Kidney (tissue), 13 donors: ENCODE measurements at regions not wholly inside any gene's neighbourhood (a gene's known extent, or its start where the extent isn't known, plus 50 kb on each side); places are given as distances from the start of the nearest gene placed in this dataset.
"Not testable (repeated sequence)": the region's sequence is repeated elsewhere in the genome, so short reads cannot be mapped to it uniquely, and the experiment has no call there.

Experiments
- DNase-seq, 5 donors: peaks; one replicate each; pipeline ENCODE4 v3.0.0-alpha.2; 2013 to 2020
- FAIRE-seq: peaks from 2 replicates; lab custom pipeline; 2012; peaks lifted over from hg19 to GRCh38; lab: Jason Lieb, UNC
- H3K27ac ChIP-seq, 2 donors: one replicate each; pipeline ENCODE4 v1.7.0; 2013; ENCODE audit warnings: low read depth in 2 of 2, low read length in 2 of 2, inconsistent platforms in 1 of 2
- H3K27me3 ChIP-seq: one replicate; pipeline ENCODE4 v1.7.1; 2013; ENCODE audit warnings: low read length, inconsistent platforms; ENCODE audit not compliant: control insufficient read depth, insufficient read depth
- H3K36me3 ChIP-seq, 3 donors: one replicate each; pipeline versions ENCODE4 v1.7.0 to v1.7.1; 2013; ENCODE audit warnings: low read length in 3 of 3, control low read depth in 1 of 3, inconsistent platforms in 1 of 3; ENCODE audit not compliant: insufficient read depth in 3 of 3, control insufficient read depth in 2 of 3
- H3K4me1 ChIP-seq, 3 donors: one replicate each; pipeline versions ENCODE4 v1.7.0 to v1.7.1; 2013; ENCODE audit warnings: low read length in 3 of 3, inconsistent platforms in 1 of 3, low read depth in 1 of 3; ENCODE audit not compliant: control insufficient read depth in 2 of 3, insufficient read depth in 2 of 3
- H3K4me3 ChIP-seq, 3 donors: one replicate each; pipeline versions ENCODE4 v1.7.0 to v1.8.1; 2013; ENCODE audit warnings: low read length in 3 of 3, control low read depth in 1 of 3, inconsistent platforms in 1 of 3
- H3K9ac ChIP-seq, 3 donors: one replicate each; pipeline versions ENCODE4 v1.7.0 to v1.7.1; 2013; ENCODE audit warnings: low read length in 3 of 3, control low read depth in 1 of 3, inconsistent platforms in 1 of 3
- H3K9me3 ChIP-seq, 3 donors: one replicate each; pipeline versions ENCODE4 v1.7.0 to v1.7.1; 2013; ENCODE audit warnings: low read length in 3 of 3, control low read depth in 1 of 3, inconsistent platforms in 1 of 3; ENCODE audit not compliant: control insufficient read depth in 2 of 3, insufficient read depth in 1 of 3
- intact Hi-C: fragments of 100-400 bp; cut with DNase I; formaldehyde crosslinking; loops from one replicate; pipeline ENCODE4 v1.11.1; 2022
- TF ChIP-seq, protein P1 (sequence below): IDR thresholded peaks from 3 replicates; pipeline ENCODE4 v1.5.1; 2012; ENCODE audit warnings: mild to moderate bottlenecking, moderate library complexity, borderline replicate concordance; ENCODE audit not compliant: insufficient read depth; ENCODE audit errors: extremely low read depth
- donor health status: control.
- donor health status: control.
- donor health status: control.
- donor health status: control.
- donor health status: control.
- donor health status: DM: yes; HTN: yes; CAD: no.
- donor health status: Normal renal cell carcinoma (clear cell type).

DNA sequence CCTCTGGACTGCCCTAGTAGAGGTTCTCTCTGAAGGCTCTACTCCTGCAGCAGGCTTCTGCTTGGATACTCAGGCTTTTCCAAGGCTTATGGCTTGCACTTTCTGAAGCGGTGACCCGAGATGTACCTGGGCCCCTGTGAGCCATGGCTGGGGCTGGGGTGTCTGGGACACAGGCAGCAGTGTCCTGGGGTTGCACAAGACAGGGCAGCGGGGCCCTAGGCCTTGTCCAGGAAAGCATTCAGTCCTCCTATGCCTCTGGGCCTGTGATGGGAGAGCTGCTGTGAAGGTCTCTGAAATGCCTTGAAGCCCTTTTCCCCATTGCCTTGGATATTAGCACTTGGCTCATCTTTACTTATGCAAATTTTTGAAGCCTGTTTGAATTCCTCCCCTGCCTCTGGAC, 192.2 kb downstream of the YTHDC2 start:
- TF ChIP-seq, protein P1, sequence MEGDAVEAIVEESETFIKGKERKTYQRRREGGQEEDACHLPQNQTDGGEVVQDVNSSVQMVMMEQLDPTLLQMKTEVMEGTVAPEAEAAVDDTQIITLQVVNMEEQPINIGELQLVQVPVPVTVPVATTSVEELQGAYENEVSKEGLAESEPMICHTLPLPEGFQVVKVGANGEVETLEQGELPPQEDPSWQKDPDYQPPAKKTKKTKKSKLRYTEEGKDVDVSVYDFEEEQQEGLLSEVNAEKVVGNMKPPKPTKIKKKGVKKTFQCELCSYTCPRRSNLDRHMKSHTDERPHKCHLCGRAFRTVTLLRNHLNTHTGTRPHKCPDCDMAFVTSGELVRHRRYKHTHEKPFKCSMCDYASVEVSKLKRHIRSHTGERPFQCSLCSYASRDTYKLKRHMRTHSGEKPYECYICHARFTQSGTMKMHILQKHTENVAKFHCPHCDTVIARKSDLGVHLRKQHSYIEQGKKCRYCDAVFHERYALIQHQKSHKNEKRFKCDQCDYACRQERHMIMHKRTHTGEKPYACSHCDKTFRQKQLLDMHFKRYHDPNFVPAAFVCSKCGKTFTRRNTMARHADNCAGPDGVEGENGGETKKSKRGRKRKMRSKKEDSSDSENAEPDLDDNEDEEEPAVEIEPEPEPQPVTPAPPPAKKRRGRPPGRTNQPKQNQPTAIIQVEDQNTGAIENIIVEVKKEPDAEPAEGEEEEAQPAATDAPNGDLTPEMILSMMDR: no peak
- H3K4me3 ChIP-seq: no peak overlapping the region
- H3K27me3 ChIP-seq: no peaks in the 10 kb centered on the region
- H3K9ac ChIP-seq: no peak overlapping the region
- H3K9me3 ChIP-seq: peaks cover 0 to 4% (median 0%) of the 10 kb centered on the region in 3 donors
- H3K4me1 ChIP-seq: no peaks in the 10 kb centered on the region
- FAIRE-seq (no peak), DNase-seq (no peak)
- intact Hi-C loops: no loop called here
- H3K27ac ChIP-seq: no peak overlapping the region
- no peaks in the 10 kb centered on the region for H3K36me3 ChIP-seq

DNA sequence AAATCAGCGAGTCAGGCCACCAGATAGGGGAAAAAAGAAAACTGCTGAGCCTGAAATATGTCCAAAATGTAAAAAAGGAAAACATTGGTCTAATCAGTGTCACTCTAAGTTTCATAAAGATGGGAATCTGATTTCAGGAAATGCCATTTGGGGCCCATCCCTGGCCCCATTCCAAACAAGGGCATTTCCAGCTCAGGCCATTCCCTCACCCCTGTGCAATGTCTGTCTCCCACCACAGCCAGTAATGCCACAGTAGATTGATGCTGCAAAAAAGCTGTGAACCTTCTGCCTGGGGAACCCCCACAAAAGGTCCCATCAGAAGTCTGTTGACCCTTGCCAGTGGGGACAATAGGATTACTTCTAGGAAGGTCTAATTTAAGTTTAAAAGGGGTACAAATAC, 199.6 kb downstream of the YTHDC2 start:
- intact Hi-C loops: no loop called here
- no peak for DNase-seq

DNA sequence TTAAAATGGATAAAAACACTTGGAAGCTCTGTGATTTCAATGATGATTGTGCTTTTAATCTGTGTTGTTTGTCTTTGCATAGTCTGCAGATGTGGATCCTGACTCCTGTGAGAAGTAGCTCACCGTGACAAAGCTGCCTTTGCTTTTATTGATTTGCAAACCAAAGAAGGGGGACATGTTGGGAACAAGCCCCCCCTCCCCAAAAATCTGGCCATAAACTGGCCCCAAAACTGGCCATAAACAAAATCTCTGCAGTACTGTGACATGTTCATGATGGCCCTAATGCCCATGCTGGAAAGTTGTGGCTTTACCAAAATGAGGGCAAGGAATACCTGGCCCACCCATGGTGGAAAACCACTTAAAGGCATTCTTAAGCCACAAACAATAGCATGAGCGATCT, 202.4 kb downstream of the YTHDC2 start:
- FAIRE-seq, intact Hi-C loops, H3K36me3 ChIP-seq, H3K4me3 ChIP-seq, H3K9ac ChIP-seq, H3K27ac ChIP-seq, H3K27me3 ChIP-seq, H3K4me1 ChIP-seq, DNase-seq: not testable (repeated sequence)
- H3K9me3 ChIP-seq: peaks cover 0 to 10% (median 2%) of the 10 kb centered on the region in 3 donors

More for the DNA sequence above, 199.6 kb downstream of the YTHDC2 start:
- Histone ChIP-seq H3K9me3 (peaks cover 0 to 10% (median 2%) of the 10 kb centered on the region in 3 donors), H3K9ac (no peak overlapping the region), H3K4me1 (no peaks in the 10 kb centered on the region), H3K4me3 (no peak overlapping the region), H3K27ac (no peak overlapping the region), H3K36me3 (no peaks in the 10 kb centered on the region), H3K27me3 (no peaks in the 10 kb centered on the region)
- no peak for FAIRE-seq
- TF ChIP-seq, protein P1: no peak

DNA sequence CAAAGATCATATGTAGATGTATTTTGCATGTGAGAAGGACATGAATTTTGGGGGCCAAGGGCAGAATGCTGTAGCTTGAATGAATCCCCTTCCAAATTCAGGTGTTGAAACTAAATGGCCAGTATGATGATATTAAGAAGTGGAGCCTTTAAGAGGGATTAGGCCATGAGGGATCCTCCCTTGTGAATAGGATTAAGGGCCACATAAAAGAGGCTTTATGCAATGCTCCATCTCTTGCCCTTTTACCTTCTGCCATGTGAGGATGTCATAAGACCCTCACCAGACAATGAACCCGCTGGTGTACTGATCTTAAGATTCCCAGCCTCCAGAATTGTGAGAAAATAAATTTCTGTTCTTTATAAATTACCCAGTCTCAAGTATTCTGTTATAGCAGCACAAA, 206.1 kb downstream of the YTHDC2 start:
- H3K4me1 ChIP-seq: no peaks in the 10 kb centered on the region
- peaks cover 0 to 10% (median 2%) of the 10 kb centered on the region in 3 donors for H3K9me3 ChIP-seq
- H3K36me3 ChIP-seq: no peaks in the 10 kb centered on the region
- H3K27me3 ChIP-seq: no peaks in the 10 kb centered on the region
- intact Hi-C loops: no loop called here
- DNase-seq: no peak
- TF ChIP-seq, protein P1: no peak
- H3K27ac ChIP-seq: no peak overlapping the region
- no peak overlapping the region for H3K4me3 ChIP-seq
- no peak overlapping the region for H3K9ac ChIP-seq
- FAIRE-seq: no peak
